GM12878 (cell line): ENCODE measurements at regions not wholly inside any gene's neighbourhood (a gene's known extent, or its start where the extent isn't known, plus 50 kb on each side); places are given as distances from the start of the nearest gene placed in this dataset.

Experiments
- ATF7 ChIP-seq: fragments of 450-650 bp; IDR thresholded peaks from 2 replicates; pipeline ENCODE4 v1.6.1; 2016; ENCODE audit warnings: low read depth, mild to moderate bottlenecking
- FOS ChIP-seq: IDR thresholded peaks from 3 replicates; pipeline ENCODE4 v1.6.1; 2011; ENCODE audit warnings: borderline replicate concordance; ENCODE audit not compliant: insufficient read length; ENCODE audit errors: extremely low read depth
- POLR2AphosphoS5 ChIP-seq: IDR thresholded peaks from 2 replicates; pipeline ENCODE4 v1.6.1; 2011; ENCODE audit warnings: mild to moderate bottlenecking, low read length, inconsistent platforms
- RAD21 ChIP-seq: IDR thresholded peaks from 2 replicates; pipeline ENCODE4 v1.6.1; 2011; ENCODE audit warnings: mild to moderate bottlenecking, low read depth, low read length, moderate library complexity; ENCODE audit not compliant: insufficient read depth
- SUZ12 ChIP-seq: fragments of 200-600 bp; sonication (generic); IDR thresholded peaks from one replicate; pipeline ENCODE4 v1.6.1; 2018; ENCODE audit warnings: antibody characterized with exemption, mild to moderate bottlenecking; ENCODE audit not compliant: unreplicated experiment
- WRNIP1 ChIP-seq: IDR thresholded peaks from 2 replicates; pipeline ENCODE4 v1.6.1; 2011; ENCODE audit warnings: low read depth, low read length, improper control_type of control experiment, borderline replicate concordance
- TF ChIP-seq, protein P1 (sequence below), 3 experiments: IDR thresholded peaks in 2 of 3; conservative IDR thresholded peaks in 1 of 3; 2 replicates each; pipeline ENCODE4 v1.5.1; 2011; ENCODE audit warnings: low read depth in 3 of 3, low read length in 3 of 3, mild to moderate bottlenecking in 3 of 3, control low read depth in 2 of 3, moderate library complexity in 2 of 3, inconsistent platforms in 1 of 3, mixed read lengths in 1 of 3; ENCODE audit not compliant: control insufficient read depth in 2 of 3, insufficient read depth in 1 of 3; ENCODE audit errors: extremely low read depth in 1 of 3
- TF ChIP-seq, protein P2 (sequence below): fragments of 450-650 bp; IDR thresholded peaks from 2 replicates; pipeline ENCODE4 v1.6.1; 2017; ENCODE audit warnings: borderline replicate concordance

DNA sequence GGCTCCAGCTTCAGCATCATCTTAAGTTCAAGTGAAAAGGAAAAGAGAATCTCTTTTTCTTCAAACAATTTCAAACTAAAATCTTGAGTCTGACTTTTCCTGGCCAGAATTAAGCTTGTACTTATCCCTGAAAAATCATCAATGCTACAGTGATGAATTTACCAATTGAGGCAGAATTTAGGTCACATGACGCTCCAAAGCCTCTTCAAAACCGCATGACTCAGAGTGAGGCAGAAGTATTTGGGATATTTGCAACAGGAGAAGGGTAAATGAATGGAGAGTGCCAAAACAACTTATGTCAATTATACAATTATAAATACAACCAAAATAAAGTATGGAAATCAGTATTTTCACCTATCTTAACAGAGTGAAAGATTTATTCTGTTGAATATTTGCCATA, 515.5 kb downstream of the COL12A1 start:
- TF ChIP-seq, protein P1, sequence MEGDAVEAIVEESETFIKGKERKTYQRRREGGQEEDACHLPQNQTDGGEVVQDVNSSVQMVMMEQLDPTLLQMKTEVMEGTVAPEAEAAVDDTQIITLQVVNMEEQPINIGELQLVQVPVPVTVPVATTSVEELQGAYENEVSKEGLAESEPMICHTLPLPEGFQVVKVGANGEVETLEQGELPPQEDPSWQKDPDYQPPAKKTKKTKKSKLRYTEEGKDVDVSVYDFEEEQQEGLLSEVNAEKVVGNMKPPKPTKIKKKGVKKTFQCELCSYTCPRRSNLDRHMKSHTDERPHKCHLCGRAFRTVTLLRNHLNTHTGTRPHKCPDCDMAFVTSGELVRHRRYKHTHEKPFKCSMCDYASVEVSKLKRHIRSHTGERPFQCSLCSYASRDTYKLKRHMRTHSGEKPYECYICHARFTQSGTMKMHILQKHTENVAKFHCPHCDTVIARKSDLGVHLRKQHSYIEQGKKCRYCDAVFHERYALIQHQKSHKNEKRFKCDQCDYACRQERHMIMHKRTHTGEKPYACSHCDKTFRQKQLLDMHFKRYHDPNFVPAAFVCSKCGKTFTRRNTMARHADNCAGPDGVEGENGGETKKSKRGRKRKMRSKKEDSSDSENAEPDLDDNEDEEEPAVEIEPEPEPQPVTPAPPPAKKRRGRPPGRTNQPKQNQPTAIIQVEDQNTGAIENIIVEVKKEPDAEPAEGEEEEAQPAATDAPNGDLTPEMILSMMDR (IDR thresholded peaks at IDR 0.05 in 2 of 3, conservative IDR thresholded peaks at IDR 0.05 in 1 of 3; ENCODE audit: control insufficient read depth in 2 of 3, extremely low read depth in 1 of 3, insufficient read depth in 1 of 3, low read depth in 3 of 3, low read length in 3 of 3), result no peak
- TF ChIP-seq, protein P2, sequence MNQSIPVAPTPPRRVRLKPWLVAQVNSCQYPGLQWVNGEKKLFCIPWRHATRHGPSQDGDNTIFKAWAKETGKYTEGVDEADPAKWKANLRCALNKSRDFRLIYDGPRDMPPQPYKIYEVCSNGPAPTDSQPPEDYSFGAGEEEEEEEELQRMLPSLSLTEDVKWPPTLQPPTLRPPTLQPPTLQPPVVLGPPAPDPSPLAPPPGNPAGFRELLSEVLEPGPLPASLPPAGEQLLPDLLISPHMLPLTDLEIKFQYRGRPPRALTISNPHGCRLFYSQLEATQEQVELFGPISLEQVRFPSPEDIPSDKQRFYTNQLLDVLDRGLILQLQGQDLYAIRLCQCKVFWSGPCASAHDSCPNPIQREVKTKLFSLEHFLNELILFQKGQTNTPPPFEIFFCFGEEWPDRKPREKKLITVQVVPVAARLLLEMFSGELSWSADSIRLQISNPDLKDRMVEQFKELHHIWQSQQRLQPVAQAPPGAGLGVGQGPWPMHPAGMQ, result no peak
- TF ChIP-seq FOS (no peak), POLR2AphosphoS5 (no peak), RAD21 (no peak), ATF7 (no peak), WRNIP1 (no peak), SUZ12 (no peak)
